Stimulated activated effector memory CD8-positive, alpha-beta T cell treated with anti-CD3 and anti-CD28 coated beads, Interleukin-12 subunit alpha, Interleukin-12 subunit beta, amount 100 ng/mL, for 72 hours (primary cell): ENCODE measurements at regions not wholly inside any gene's neighbourhood (a gene's known extent, or its start where the extent isn't known, plus 50 kb on each side); places are given as distances from the start of the nearest gene placed in this dataset.

ENCODE experiments used
- ATAC-seq: fragments of 150-1000 bp; cut with Tn5 transposase; 2 replicates; pipeline ENCODE4 v1.10.0; 2021
- DNase-seq, 2 donors: peaks; one replicate each; pipeline ENCODE4 v3.0.0; 2021 to 2022; ENCODE audit warnings: low spot score in 2 of 2
- H3K27ac Mint-ChIP-seq: one replicate; pipeline ENCODE4 v1.8.0; 2022; ENCODE audit warnings: mild to moderate bottlenecking, mixed read lengths
- H3K36me3 Mint-ChIP-seq: one replicate; pipeline ENCODE4 v1.8.0; 2022; ENCODE audit warnings: mild to moderate bottlenecking, mixed read lengths
- H3K4me1 Mint-ChIP-seq: one replicate; pipeline ENCODE4 v1.8.0; 2022; ENCODE audit warnings: mixed read lengths
- H3K4me3 Mint-ChIP-seq: one replicate; pipeline ENCODE4 v1.8.0; 2022; ENCODE audit warnings: mild to moderate bottlenecking, mixed read lengths
- H3K9me3 Mint-ChIP-seq: one replicate; pipeline ENCODE4 v1.8.0; 2022; ENCODE audit warnings: mixed read lengths

GRCh38 chr5:173837654-173838053, 50.5 kb upstream of the CPEB4 start:
- H3K36me3 Mint-ChIP-seq, result no peaks in the 10 kb centered on the region
- ATAC-seq (no peak), DNase-seq (no peak)
- H3K4me3 Mint-ChIP-seq, result no peak overlapping the region
- H3K27ac Mint-ChIP-seq, result no peak overlapping the region
- H3K9me3 Mint-ChIP-seq, result no peaks in the 10 kb centered on the region
- no peaks in the 10 kb centered on the region for H3K4me1 Mint-ChIP-seq
